ENCODE measurements at regions not wholly inside any gene's neighbourhood (a gene's known extent, or its start where the extent isn't known, plus 50 kb on each side); places are given as distances from the start of the nearest gene placed in this dataset.

- intact Hi-C loops (cut with DNase I): no loop called here
- TF ChIP-seq, protein P1, sequence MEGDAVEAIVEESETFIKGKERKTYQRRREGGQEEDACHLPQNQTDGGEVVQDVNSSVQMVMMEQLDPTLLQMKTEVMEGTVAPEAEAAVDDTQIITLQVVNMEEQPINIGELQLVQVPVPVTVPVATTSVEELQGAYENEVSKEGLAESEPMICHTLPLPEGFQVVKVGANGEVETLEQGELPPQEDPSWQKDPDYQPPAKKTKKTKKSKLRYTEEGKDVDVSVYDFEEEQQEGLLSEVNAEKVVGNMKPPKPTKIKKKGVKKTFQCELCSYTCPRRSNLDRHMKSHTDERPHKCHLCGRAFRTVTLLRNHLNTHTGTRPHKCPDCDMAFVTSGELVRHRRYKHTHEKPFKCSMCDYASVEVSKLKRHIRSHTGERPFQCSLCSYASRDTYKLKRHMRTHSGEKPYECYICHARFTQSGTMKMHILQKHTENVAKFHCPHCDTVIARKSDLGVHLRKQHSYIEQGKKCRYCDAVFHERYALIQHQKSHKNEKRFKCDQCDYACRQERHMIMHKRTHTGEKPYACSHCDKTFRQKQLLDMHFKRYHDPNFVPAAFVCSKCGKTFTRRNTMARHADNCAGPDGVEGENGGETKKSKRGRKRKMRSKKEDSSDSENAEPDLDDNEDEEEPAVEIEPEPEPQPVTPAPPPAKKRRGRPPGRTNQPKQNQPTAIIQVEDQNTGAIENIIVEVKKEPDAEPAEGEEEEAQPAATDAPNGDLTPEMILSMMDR (IDR thresholded peaks at IDR 0.05): no peak
- DNase-seq (no peak), ATAC-seq (no peak)
- Histone ChIP-seq H3K4me3 (no peak overlapping the region), H3K27me3 (ENCODE audit: low read depth) (no peaks in the 10 kb centered on the region), H3K27ac (no peak overlapping the region), H3K4me1 (no peaks in the 10 kb centered on the region), H3K9me3 (no peaks in the 10 kb centered on the region), H3K36me3 (no peaks in the 10 kb centered on the region)
These were observed 128.6 kb downstream of the PTCSC3 start for GRCh38 chr14:36047912-36048311.

GRCh38 chr14:36035675-36036074 lies 140.8 kb downstream of the PTCSC3 start:
- peak in 1 of 2 donors; percentile 28 for ATAC-seq
- no peaks in the 10 kb centered on the region for H3K4me1 ChIP-seq
- intact Hi-C loops (cut with DNase I): no loop called here
- no peaks in the 10 kb centered on the region for H3K27me3 ChIP-seq (ENCODE audit: low read depth)
- no peak overlapping the region for H3K27ac ChIP-seq
- DNase-seq: no peak
- no peak overlapping the region for H3K4me3 ChIP-seq
- no peaks in the 10 kb centered on the region for H3K9me3 ChIP-seq
- no peaks in the 10 kb centered on the region for H3K36me3 ChIP-seq
- TF ChIP-seq, protein P1 (IDR thresholded peaks at IDR 0.05): no peak

- intact Hi-C loops (cut with DNase I): no loop called here
- Histone ChIP-seq H3K27ac (no peak overlapping the region), H3K4me1 (no peaks in the 10 kb centered on the region), H3K36me3 (no peaks in the 10 kb centered on the region), H3K4me3 (no peak overlapping the region), H3K9me3 (no peaks in the 10 kb centered on the region), H3K27me3 (ENCODE audit: low read depth) (no peaks in the 10 kb centered on the region)
- no peak for ATAC-seq
- no peak for DNase-seq
- TF ChIP-seq, protein P1 (IDR thresholded peaks at IDR 0.05): no peak
These were observed 147.9 kb downstream of the PTCSC3 start for GRCh38 chr14:36028665-36029064.

- no peak overlapping the region for H3K27ac ChIP-seq
- H3K27me3 ChIP-seq (ENCODE audit: low read depth): no peaks in the 10 kb centered on the region
- H3K9me3 ChIP-seq: no peaks in the 10 kb centered on the region
- no peaks in the 10 kb centered on the region for H3K4me1 ChIP-seq
- TF ChIP-seq, protein P1 (IDR thresholded peaks at IDR 0.05): no peak
- no peak overlapping the region for H3K4me3 ChIP-seq
- no peak for ATAC-seq
- H3K36me3 ChIP-seq: no peaks in the 10 kb centered on the region
- DNase-seq: no peak
- intact Hi-C loops (cut with DNase I): no loop called here
These were observed 148.3 kb downstream of the PTCSC3 start for GRCh38 chr14:36028218-36028617.

- Histone ChIP-seq H3K9me3 (no peaks in the 10 kb centered on the region), H3K4me1 (no peaks in the 10 kb centered on the region), H3K4me3 (no peak overlapping the region), H3K36me3 (no peaks in the 10 kb centered on the region), H3K27ac (no peak overlapping the region), H3K27me3 (ENCODE audit: low read depth) (no peaks in the 10 kb centered on the region)
- TF ChIP-seq, protein P1 (IDR thresholded peaks at IDR 0.05): no peak
- intact Hi-C loops (cut with DNase I): no loop called here
- no peak for ATAC-seq
- DNase-seq: no peak
These were observed 149.2 kb downstream of the PTCSC3 start for GRCh38 chr14:36027354-36027753.
